ENCODE measurements at regions not wholly inside any gene's neighbourhood (a gene's known extent, or its start where the extent isn't known, plus 50 kb on each side); places are given as distances from the start of the nearest gene placed in this dataset.

DNA sequence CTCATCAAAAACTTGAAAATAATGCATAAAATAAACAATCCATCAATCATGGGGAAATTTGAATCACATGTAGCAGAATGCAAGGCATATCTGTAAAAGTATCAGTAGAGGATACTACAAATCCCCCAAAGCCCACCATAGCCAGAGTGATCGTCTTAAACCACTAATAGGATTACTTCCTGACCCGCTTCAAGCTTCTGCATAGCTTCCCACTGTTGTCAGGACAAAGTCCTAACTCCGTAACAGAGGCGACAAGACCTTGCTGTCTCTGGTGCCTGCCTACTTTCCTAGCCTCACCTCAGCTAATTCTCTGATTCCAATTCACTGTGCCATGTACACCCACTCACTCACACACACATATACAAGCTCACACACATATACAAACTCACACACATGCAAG lies 161.2 kb upstream of the NFIA start:
- Histone ChIP-seq H3K4me2 (ENCODE audit: extremely low read depth, insufficient read depth, low read length) (no peak overlapping the region), H3K9ac (ENCODE audit: insufficient read depth, low read length) (no peak overlapping the region), H3K4me1 (ENCODE audit: control insufficient read depth, extremely low read depth, insufficient read depth, low read length) (no peaks in the 10 kb centered on the region), H3K79me2 (ENCODE audit: control insufficient read depth, insufficient read depth, low read length) (no peaks in the 10 kb centered on the region), H3K4me3 (replicated peaks in 1 of 4; ENCODE audit: control extremely low read depth in 1 of 4, insufficient read depth in 1 of 4, low read depth in 3 of 4, low read length in 4 of 4) (no peak overlapping the region), H3K36me3 (ENCODE audit: control insufficient read depth, insufficient read depth, low read length) (no peaks in the 10 kb centered on the region), H3K27ac (ENCODE audit: insufficient read depth, low read length) (no peak overlapping the region), H4K20me1 (ENCODE audit: control insufficient read depth, extremely low read depth, insufficient read depth, low read length) (no peaks in the 10 kb centered on the region), H3K9me3 (ENCODE audit: control insufficient read depth, insufficient read depth, low read depth, low read length) (no peaks in the 10 kb centered on the region), H2AFZ (ENCODE audit: low read length) (no peak overlapping the region), H3K27me3 (ENCODE audit: control insufficient read depth, insufficient read depth, low read length) (no peaks in the 10 kb centered on the region)
- no peak for DNase-seq (ENCODE audit: low read depth in 2 of 2)
- TF ChIP-seq, protein P1, sequence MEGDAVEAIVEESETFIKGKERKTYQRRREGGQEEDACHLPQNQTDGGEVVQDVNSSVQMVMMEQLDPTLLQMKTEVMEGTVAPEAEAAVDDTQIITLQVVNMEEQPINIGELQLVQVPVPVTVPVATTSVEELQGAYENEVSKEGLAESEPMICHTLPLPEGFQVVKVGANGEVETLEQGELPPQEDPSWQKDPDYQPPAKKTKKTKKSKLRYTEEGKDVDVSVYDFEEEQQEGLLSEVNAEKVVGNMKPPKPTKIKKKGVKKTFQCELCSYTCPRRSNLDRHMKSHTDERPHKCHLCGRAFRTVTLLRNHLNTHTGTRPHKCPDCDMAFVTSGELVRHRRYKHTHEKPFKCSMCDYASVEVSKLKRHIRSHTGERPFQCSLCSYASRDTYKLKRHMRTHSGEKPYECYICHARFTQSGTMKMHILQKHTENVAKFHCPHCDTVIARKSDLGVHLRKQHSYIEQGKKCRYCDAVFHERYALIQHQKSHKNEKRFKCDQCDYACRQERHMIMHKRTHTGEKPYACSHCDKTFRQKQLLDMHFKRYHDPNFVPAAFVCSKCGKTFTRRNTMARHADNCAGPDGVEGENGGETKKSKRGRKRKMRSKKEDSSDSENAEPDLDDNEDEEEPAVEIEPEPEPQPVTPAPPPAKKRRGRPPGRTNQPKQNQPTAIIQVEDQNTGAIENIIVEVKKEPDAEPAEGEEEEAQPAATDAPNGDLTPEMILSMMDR (conservative IDR thresholded peaks at IDR 0.05 in 1 of 2, IDR thresholded peaks at IDR 0.05 in 1 of 2; ENCODE audit: low read depth in 1 of 2, low read length in 2 of 2), result no peak
- TF ChIP-seq EZH2 (IDR thresholded peaks at IDR 0.05; ENCODE audit: low read length, missing control alignments), result no peak

DNA sequence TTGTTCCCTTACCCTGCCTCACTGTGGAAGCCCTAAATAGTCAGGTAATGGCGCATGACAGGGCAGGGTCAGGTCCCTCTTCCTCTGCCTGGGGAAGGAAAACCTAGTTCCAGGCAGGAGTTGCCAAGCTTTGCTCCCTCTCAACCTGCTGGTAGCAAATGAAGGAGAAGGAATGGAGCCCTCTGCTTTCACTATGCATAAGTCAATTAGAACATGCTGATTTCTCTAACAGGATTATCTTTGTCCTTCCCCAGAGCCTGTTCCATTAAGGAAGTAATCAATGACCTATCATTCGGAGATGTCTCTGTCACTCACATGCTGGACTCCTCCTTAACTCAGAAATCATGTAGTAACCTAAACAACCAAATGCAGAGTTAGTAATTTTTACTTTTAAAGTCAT lies 161.8 kb upstream of the NFIA start:
- Histone ChIP-seq H3K79me2 (ENCODE audit: control insufficient read depth, insufficient read depth, low read length) (no peaks in the 10 kb centered on the region), H3K4me3 (replicated peaks in 1 of 4; ENCODE audit: control extremely low read depth in 1 of 4, insufficient read depth in 1 of 4, low read depth in 3 of 4, low read length in 4 of 4) (no peak overlapping the region), H3K27me3 (ENCODE audit: control insufficient read depth, insufficient read depth, low read length) (no peaks in the 10 kb centered on the region), H2AFZ (ENCODE audit: low read length) (no peak overlapping the region), H4K20me1 (ENCODE audit: control insufficient read depth, extremely low read depth, insufficient read depth, low read length) (no peaks in the 10 kb centered on the region), H3K4me2 (ENCODE audit: extremely low read depth, insufficient read depth, low read length) (no peak overlapping the region), H3K36me3 (ENCODE audit: control insufficient read depth, insufficient read depth, low read length) (no peaks in the 10 kb centered on the region), H3K4me1 (ENCODE audit: control insufficient read depth, extremely low read depth, insufficient read depth, low read length) (no peaks in the 10 kb centered on the region), H3K9me3 (ENCODE audit: control insufficient read depth, insufficient read depth, low read depth, low read length) (no peaks in the 10 kb centered on the region), H3K27ac (ENCODE audit: insufficient read depth, low read length) (no peak overlapping the region), H3K9ac (ENCODE audit: insufficient read depth, low read length) (no peak overlapping the region)
- no peak for DNase-seq (ENCODE audit: low read depth in 2 of 2)
- no peak for TF ChIP-seq EZH2 (IDR thresholded peaks at IDR 0.05; ENCODE audit: low read length, missing control alignments)
- TF ChIP-seq, protein P1 (conservative IDR thresholded peaks at IDR 0.05 in 1 of 2, IDR thresholded peaks at IDR 0.05 in 1 of 2; ENCODE audit: low read depth in 1 of 2, low read length in 2 of 2), result no peak

DNA sequence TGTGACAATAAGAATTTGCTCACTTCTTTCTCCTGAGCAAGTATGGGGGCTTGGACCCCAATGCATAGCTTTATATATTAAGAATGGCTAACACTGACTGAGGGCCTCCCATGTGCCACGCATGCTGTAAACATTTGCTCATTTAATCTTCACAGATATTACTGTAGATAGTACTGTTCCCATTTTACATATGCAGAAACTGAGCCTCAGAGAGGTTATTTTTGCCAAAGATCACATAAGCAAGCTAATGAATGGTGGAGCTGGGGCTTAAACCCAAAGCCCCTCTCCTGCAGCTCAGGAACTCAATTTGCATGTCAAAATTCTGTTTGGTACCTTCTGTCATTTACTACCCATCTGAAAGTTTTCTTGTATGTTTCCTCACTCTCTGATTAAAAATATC lies 163.5 kb upstream of the NFIA start:
- no peaks in the 10 kb centered on the region for H3K9me3 ChIP-seq (ENCODE audit: control insufficient read depth, insufficient read depth, low read depth, low read length)

More for the DNA sequence above, 163.5 kb upstream of the NFIA start:
- Histone ChIP-seq H4K20me1 (ENCODE audit: control insufficient read depth, extremely low read depth, insufficient read depth, low read length) (no peaks in the 10 kb centered on the region), H3K36me3 (ENCODE audit: control insufficient read depth, insufficient read depth, low read length) (no peaks in the 10 kb centered on the region), H3K4me1 (ENCODE audit: control insufficient read depth, extremely low read depth, insufficient read depth, low read length) (no peaks in the 10 kb centered on the region), H3K79me2 (ENCODE audit: control insufficient read depth, insufficient read depth, low read length) (no peaks in the 10 kb centered on the region), H3K4me2 (ENCODE audit: extremely low read depth, insufficient read depth, low read length) (no peak overlapping the region), H3K27ac (ENCODE audit: insufficient read depth, low read length) (no peak overlapping the region), H3K27me3 (ENCODE audit: control insufficient read depth, insufficient read depth, low read length) (no peaks in the 10 kb centered on the region), H3K9ac (ENCODE audit: insufficient read depth, low read length) (no peak overlapping the region), H3K4me3 (replicated peaks in 1 of 4; ENCODE audit: control extremely low read depth in 1 of 4, insufficient read depth in 1 of 4, low read depth in 3 of 4, low read length in 4 of 4) (no peak overlapping the region), H2AFZ (ENCODE audit: low read length) (no peak overlapping the region)
- no peak for DNase-seq (ENCODE audit: low read depth in 2 of 2)
- TF ChIP-seq EZH2 (IDR thresholded peaks at IDR 0.05; ENCODE audit: low read length, missing control alignments), result no peak
- TF ChIP-seq, protein P1 (conservative IDR thresholded peaks at IDR 0.05 in 1 of 2, IDR thresholded peaks at IDR 0.05 in 1 of 2; ENCODE audit: low read depth in 1 of 2, low read length in 2 of 2), result no peak

Measured in fibroblast of lung (primary cell).